ENCODE measurements at regions not wholly inside any gene's neighbourhood (a gene's known extent, or its start where the extent isn't known, plus 50 kb on each side); places are given as distances from the start of the nearest gene placed in this dataset.
"Not testable (repeated sequence)": the region's sequence is repeated elsewhere in the genome, so short reads cannot be mapped to it uniquely, and the experiment has no call there.

- no peak for DNase-seq
These were observed 319.4 kb upstream of the SLC39A10 start for GRCh38 chr2:195337597-195337996.

- DNase-seq, result no peak
These were observed 323.2 kb upstream of the SLC39A10 start for GRCh38 chr2:195333869-195334268.

- DNase-seq, result no peak
These were observed 325.1 kb upstream of the SLC39A10 start for GRCh38 chr2:195331966-195332365.

GRCh38 chr2:195331129-195331528 is 325.9 kb upstream of the SLC39A10 start:
- no peak for DNase-seq

- DNase-seq, result no peak
These were observed 326.5 kb upstream of the SLC39A10 start for GRCh38 chr2:195330513-195330956.

GRCh38 chr2:195329784-195330183 is 327.2 kb upstream of the SLC39A10 start:
- not testable (repeated sequence) for DNase-seq

- DNase-seq, result no peak
These were observed 330.5 kb upstream of the SLC39A10 start for GRCh38 chr2:195326537-195326936.

- DNase-seq, result no peak
These were observed 334.7 kb upstream of the SLC39A10 start for GRCh38 chr2:195322324-195322723.

- DNase-seq, result no peak
These were observed 336.5 kb upstream of the SLC39A10 start for GRCh38 chr2:195320413-195320973.

- DNase-seq, result no peak
These were observed 337.2 kb upstream of the SLC39A10 start for GRCh38 chr2:195319548-195320412.

- no peak for DNase-seq
These were observed 337.9 kb upstream of the SLC39A10 start for GRCh38 chr2:195319112-195319460.

- no peak for DNase-seq
These were observed 338.4 kb upstream of the SLC39A10 start for GRCh38 chr2:195318440-195319111.

- no peak for DNase-seq
These were observed 339.5 kb upstream of the SLC39A10 start for GRCh38 chr2:195317550-195317949.

- no peak for DNase-seq
These were observed 340.5 kb upstream of the SLC39A10 start for GRCh38 chr2:195316486-195316885.

- no peak for DNase-seq
These were observed 343.1 kb upstream of the SLC39A10 start for GRCh38 chr2:195313962-195314361.

GRCh38 chr2:195312662-195313061 is 344.4 kb upstream of the SLC39A10 start:
- no peak for DNase-seq

GRCh38 chr2:195308163-195308562 is 348.9 kb upstream of the SLC39A10 start:
- no peak for DNase-seq

GRCh38 chr2:195307751-195308150 is 349.3 kb upstream of the SLC39A10 start:
- DNase-seq, result no peak

- no peak for DNase-seq
These were observed 352.7 kb upstream of the SLC39A10 start for GRCh38 chr2:195304310-195304709.

GRCh38 chr2:195300631-195301030 is 356.4 kb upstream of the SLC39A10 start:
- DNase-seq, result no peak

GRCh38 chr2:195299600-195299999 is 357.4 kb upstream of the SLC39A10 start:
- DNase-seq, result no peak

GRCh38 chr2:195296490-195296889 is 360.5 kb upstream of the SLC39A10 start:
- no peak for DNase-seq

- no peak for DNase-seq
These were observed 367.9 kb upstream of the SLC39A10 start for GRCh38 chr2:195289081-195289480.

GRCh38 chr2:195279840-195280427 is 377.1 kb upstream of the SLC39A10 start:
- DNase-seq, result no peak

All from NCI-H2029 treated with DMSO at 0.1 percent for 48 hours (cell line).